ENCODE measurements at regions not wholly inside any gene's neighbourhood (a gene's known extent, or its start where the extent isn't known, plus 50 kb on each side); places are given as distances from the start of the nearest gene placed in this dataset.
"Not testable (repeated sequence)": the region's sequence is repeated elsewhere in the genome, so short reads cannot be mapped to it uniquely, and the experiment has no call there.

DNA sequence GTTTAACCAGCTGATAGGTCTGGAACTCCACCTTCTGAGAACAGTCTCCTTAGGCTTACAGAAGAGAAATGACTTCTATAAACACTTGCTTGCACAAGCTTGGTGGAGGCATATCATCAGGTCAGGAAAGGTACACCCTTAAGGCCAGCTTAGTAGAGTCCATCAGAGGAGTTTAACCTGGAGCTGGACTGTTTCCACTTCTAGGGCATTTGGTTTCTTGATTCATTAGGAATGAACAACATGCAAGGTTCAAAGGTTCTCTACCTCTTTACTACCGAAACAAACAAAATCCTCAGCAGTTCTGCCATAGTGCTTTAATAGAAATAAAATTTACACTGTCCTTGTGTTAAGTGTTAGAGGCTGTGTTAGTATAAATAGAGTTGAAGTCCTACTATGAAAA is 171.4 kb upstream of the NPY2R start:
- no peak for DNase-seq

DNA sequence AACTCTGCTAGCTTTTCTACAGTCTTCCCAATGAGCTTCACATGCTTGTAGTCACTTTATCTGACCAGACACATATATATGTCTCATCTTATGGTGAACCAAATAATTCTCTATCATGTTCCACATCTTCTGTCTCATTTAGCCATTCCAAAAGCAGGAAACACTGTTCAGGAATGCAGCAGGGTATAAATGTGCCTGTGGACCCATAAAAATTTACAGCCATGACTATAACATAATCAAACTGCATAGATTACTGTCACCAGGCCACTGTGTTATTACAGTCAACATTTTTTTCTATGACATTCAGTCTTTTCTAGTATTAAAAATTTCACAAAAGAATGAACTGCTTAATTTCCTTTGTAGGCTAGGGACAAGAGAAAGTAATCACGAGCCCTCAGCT is 170.0 kb upstream of the NPY2R start:
- no peak for DNase-seq

DNA sequence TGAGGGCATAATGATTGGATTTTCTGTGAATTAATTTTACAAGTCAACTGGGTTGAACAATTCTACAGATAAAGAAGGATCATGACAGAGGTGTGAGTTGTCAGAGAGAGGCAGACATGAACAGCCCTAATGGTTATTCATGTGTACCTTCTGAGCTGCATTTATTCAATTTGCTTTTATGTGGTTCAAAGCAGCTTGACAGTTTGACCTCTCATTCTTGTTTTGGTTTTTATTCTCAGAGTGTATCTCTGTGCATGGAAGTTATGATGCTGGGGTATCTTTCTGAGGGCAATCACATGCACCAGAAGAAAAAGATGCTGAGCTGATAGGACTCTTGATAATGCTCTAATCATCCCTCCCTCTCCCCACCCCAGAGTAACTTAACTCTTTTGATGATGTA is 169.3 kb upstream of the NPY2R start:
- no peak for DNase-seq

DNA sequence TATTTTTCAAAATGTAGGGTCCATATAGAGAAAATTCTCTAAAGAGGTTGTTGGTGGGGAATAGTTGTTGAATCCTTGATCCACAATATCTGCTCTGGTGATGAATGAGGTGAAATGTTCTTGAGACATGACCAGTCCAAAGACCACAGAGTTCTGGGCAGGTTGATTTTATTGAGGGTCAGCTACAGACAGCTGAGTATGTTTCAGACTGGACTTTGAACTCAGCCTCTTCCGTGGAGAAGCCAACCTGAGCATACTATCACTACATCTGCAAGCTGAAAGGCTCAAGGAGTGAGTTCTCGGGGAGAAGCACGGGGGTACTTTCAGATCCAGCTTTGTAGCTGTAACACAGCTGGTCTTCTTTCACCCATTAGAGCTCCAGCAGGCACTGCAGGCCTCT is 168.4 kb upstream of the NPY2R start:
- no peak for DNase-seq

DNA sequence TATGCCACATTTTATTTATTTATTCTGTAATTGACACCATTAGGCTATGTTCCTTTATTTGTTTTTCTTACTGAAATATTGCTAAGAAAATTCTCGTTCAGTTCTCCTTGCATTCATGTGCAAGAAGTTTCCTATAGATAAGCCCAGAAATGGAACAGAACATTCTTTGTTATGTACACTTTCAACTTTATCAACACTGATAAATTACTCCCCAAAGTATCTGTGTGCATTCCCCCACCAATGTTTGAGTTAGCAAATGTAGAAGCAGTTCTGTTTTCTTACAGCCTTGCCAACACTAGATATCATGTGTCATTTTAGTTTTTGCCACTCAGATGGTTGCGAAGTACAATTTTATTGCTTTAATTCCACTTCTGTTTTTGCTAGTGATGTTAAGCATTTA is 166.4 kb upstream of the NPY2R start:
- no peak for DNase-seq

DNA sequence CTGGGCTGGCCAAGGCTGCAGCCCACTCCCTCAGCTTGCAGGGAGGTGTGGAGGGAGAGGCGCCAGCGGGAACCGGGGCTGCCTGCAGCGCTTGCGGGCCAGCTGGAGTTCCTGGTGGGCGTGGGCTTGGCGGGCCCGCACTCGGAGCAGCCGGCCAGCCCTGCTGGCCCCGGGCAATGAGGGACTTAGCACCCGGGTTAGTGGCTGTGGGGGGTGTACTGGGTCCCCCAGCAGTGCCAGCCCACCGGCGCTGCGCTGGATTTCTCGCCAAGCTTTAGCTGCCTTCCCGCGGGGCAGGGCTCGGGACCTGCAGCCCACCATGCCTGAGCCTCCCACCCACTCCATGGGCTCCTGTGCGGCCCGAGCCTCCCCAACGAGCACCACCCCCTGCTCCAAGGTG is 164.2 kb upstream of the NPY2R start:
- DNase-seq, result not testable (repeated sequence)

DNA sequence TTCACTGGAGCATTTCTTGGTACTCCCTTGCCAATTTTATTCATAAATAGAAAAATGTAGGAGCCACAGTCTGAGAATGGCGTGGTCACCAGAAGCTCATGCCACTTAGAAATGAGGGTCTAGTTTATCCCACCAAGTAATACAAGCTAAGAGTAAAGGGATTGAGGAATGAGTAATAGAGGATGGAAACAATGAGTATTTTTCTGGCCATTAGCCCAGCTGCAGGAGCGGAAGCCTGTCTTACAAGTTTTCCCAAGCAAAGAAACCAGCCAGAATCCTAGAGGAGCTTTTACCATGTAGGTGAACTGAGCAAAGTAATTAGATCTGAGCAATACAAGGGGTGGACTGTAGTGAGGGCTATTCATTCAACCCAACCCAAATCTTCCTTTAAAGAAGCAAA is 160.7 kb upstream of the NPY2R start:
- DNase-seq, result no peak

DNA sequence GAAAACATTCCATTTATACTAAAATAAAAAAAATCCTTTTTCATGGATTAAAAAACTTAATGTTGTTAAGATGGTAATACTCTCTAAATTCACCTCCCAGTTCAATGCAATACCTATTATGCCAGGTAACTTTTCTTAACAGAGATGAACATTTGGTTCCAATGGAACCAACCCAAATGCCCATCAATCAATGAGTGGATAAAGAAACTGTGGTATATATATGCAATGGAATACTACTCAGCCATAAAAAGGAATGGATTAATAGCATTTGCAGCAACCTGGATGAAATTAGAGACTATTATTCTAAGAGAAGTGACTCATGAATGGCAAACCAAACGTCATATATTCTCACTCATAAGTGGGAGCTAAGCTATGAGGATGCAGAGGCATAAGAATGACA is 154.4 kb upstream of the NPY2R start:
- DNase-seq, result not testable (repeated sequence)

DNA sequence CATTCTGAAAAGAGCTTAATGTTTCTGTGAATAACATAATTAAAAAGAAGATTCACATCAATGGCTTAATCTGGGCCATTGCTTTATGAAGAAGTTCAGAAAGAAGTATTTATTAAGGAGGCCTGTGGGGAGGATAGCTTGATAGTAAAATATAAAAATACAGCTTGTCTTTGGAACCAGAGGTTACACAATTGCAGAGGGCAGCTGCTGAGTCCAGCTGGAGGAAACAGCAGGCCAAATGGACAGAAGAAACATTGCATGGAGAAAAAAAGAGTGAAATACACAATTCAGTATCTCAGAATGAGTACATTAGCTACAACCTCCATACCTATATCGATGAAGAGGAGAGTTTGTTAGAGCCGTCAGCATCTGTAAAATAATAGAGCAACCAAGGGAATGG is 148.0 kb upstream of the NPY2R start:
- DNase-seq, result no peak

DNA sequence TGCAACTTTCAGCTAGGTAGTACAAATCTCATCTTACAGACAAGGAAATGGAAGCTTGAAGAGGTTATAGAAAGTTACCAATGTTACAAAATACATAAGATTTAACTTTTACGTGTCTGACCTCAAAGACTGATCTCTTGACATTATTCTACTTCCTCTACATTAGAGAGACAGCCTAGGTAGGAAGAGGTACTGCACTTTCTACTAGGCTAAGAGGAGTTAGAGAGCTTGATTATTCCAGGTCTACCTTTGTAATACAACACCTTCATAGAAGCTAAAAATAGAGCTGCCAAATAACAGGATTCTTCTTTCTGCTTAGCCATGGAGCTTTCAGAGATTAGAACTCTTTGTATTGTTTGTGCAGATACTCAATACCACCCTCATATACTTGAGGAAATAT is 147.6 kb upstream of the NPY2R start:
- no peak for DNase-seq

DNA sequence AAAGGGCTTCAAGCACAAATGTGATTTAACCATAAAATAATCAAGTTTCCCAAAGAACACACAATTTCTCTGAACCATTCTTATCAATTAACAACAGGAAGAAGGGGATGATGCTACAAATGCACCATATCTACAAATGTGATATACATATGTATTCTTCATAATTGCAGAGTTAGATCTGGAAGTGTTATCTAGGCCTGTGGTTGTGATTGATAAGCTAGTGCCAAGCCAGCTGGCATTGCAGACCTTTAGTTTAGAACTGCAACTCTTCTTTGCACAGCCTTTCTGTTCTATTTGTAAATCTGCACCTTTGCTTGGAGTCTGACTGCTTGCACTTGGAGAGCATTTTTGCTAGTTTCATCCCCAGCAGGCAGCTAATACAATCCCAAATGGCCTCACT is 145.5 kb upstream of the NPY2R start:
- no peak for DNase-seq

DNA sequence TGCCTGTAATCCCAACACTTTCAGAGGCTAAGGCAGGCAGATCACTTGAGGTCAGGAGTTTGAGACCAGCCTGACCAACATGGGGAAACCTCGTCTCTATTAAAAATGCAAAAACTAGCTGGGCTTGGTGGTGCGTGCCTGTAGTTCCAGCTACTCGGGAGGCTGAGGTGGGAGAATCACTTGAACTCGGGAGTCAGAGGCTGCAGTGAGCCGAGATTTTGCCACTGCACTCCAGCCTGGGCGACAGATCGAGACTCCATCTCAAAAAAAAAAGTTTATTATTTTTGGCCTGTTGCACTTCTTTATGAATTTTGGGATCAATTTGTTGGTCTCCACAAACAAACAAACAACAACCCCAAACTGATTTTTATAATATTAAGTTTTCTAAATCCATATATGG is 143.5 kb upstream of the NPY2R start:
- not testable (repeated sequence) for DNase-seq

DNA sequence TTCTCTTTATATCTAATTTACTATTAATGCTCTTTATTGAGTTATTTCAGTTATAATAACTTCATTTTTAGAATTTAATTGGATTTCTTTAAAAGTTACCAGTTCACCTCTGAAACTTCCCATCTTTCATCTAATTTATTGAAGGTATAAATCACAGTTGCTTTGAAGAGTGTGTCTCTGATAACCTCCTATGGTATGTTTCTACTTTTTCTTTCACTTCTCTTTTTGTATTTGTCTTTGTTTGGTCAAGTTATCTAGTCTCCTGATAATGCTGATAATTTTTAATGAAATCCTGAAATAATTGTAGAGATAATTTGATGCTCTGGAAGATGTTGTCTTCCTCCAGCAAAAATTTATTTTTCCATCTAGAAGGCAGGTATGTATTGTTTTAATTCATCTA is 141.6 kb upstream of the NPY2R start:
- no peak for DNase-seq

DNA sequence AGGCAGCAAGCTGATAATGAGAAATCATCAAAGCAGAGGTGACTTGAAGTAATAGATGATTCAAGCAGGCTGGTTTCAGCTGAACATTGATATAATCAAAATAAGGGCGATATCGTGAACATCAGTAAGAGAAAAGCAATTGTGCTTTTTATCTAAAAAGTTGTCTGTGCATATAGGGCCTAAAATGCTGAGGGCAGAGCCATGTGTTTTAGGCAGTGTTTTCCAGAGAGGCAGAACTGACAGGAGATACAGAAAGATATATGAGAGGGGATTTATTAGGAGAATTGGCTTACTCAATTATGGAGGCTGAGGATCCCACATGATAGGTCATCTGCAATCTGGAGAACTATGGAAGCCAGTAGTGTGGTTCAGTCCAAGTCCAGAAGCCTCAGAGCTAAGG is 136.5 kb upstream of the NPY2R start:
- DNase-seq, result no peak

DNA sequence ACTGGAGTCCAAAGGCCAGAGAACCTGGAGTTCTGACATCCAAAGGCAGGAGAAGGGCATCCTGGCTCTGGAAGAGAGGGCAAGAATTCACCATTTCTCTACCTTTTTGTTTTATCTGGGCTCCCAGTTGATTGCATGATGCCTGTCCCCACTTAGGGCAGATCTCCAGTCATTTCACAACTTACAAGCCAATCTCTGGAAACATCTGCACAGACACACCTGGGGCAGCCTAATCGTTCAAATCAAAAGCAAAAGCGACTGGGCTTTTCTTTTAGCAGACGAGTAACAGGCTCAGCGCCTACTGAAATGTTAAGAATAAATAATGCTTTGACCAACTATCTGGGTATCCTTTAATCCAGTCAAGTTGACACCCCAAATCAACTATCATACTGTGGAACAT is 136.0 kb upstream of the NPY2R start:
- DNase-seq, result no peak

DNA sequence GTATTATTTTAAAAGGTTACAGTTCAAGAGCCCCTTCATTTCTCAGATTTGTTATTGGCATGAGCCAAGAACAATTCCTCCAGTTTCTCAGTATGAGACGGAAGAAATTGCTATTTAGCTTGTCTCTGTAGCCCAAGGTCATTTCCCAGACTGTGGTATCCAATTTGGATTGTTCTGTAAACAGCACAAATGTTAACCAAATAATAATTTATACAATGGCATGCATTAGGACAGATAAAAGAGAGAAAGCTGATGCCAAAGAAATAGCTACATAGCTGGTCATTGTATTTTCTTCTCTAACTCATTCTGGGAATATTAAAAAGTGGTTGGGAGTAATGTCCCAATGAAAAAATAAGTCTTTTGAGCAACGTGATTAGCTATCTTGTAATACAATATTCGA is 134.6 kb upstream of the NPY2R start:
- DNase-seq, result no peak

DNA sequence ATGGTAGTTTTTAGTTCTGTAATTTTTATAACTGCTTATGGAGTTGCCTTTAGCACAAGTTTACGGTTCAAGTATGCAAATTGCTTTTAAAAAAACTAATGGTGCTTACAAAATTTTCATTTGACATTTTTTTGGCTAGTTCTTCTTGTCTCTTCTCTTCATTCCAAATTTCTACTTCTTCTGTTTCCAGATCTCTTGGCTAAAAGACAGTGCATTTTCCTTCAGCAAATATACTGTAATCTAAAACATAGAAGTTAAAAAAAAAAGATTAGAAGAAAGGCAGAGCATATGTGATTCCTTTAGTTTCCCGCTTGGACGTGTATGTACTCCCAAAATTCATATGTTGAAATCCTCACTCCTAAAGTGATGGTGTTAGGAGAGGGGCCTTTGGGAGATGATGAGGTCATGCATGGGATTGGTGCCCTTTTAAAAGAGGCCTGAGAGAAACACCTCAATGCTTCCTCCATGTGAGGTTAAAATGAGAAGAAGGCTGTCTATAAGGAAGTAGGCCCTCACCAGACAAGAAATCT is 132.1 kb upstream of the NPY2R start:
- no peak for DNase-seq

DNA sequence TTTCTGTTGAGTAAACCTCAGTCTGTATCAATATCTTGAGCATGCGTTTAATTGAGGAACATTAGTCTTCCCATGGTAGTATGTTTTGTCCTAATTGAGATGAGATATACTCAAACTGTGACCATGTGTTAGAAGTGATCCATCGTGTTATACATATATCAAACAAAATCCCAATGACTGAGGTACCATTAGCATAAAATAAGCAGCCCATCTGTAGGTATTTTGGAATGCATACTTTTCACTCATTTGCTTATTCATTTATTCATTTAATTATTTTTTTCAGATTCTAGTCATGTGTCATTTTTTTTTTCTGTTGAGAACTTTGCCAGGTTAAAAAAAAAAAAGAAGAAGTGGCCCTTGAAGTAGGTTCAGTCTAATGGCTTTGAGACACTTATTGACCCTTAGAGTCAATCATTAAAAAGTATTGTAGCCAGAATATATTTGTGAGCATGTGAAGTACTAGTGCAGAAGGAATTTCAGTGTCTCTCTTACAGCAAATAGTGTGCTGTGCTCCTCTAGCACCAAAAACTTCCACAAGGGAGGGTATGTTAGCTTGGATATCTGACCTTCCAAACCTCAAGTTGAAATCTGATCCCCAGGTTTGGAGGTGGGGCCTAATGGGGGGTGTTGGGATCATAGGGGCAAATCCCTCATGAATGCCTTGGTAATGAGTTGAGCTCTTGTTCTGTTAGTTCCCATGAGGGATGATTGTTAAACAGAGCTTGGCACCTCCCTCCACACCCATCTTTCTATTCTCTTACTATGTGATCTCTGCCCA is 130.8 kb upstream of the NPY2R start:
- DNase-seq, result no peak

DNA sequence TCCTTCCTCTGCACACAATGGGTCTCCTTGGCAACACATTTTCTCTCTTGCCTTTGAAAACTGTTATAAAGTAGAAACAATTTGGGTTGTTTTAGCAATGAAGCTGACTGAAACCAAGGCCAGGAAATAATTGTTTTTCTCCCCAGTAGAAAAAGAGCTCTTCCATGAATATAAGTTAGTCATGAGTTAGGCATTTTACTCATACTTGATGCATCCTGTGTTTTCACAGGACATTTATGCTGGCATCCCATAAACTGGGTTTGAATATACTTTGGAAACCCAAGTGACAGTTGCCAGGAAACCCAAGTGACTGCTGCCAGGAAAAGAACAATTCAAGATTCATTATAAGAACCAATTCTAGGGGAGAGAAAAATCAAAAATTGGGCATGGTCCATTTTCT is 128.6 kb upstream of the NPY2R start:
- DNase-seq, result no peak

DNA sequence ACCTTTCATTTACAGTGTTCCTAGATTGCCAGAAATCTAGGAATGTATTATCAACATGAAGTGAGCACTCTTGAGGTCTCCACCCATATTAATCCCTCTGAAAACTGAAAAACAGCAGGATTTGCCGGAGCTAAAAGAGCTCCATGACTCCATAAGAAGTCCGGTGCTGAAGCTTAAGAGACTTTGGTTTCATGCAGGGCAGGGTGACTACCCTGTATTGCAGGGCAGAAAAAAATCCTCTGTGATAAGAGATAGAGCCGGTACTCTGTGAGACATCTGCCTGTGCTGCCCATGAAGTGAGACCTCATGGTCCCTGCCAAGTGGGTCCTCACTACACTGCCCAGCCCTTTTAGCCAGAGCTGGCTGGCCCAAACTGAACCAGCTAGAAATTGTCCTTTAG is 127.2 kb upstream of the NPY2R start:
- no peak for DNase-seq

DNA sequence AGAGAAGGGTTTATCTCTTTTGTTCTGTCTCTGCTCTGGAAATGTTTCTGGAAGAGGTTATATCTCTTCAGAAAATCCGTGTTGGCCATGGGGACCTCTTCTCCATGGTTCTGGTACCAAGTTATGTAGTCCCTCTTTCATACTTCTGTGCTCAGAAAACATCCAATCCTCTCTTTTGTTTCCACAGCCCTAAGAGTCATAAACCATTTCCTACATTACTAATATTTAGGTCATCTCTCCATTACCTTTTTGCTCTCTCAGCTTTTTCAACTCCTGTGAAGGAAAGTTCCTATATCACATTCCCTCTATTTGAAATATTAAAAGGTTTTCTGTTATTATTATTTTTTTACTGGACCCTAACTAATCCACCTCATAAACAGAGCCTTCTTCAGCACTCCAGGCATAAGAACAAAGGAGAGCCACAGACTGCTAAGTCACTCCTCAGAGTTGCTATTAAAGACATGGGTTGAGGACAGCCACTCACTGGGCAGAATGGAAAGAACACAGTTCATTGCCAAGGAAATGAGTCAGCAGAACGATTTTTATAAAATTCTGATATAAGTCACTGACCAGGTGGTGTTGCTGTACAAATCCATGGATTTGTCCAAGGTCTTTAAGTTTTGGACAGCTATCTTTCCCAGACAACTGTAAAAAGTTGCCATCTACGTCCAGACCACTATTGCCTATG is 122.4 kb upstream of the NPY2R start:
- DNase-seq, result no peak

DNA sequence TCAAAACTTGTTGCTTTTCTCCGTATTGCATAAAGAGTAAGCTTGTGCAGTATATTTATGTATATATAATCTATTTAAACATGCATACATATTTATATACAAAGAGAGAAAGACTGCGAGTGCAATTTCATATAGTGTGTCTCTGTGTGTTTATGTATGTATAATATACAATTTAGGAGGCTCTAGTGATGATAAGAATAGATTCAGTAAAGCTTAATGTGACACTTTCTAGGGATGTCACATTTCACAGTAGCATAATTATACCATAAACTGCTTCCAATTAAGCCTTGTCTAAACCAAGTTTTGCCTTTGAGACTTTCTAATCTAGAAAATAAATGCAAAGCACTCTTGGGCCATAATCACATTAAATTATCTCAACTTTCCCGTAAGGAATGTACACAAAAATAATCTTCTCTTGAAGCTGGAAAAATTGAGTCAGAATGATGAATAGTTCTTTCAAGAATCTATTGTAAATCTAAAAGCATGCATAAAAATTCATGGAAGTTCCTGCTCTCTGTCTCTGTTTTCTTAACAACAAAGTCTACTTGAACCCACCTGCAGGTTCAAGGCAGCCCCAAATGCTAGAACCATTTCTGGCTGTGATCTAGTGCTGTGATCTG is 114.1 kb upstream of the NPY2R start:
- no peak for DNase-seq

DNA sequence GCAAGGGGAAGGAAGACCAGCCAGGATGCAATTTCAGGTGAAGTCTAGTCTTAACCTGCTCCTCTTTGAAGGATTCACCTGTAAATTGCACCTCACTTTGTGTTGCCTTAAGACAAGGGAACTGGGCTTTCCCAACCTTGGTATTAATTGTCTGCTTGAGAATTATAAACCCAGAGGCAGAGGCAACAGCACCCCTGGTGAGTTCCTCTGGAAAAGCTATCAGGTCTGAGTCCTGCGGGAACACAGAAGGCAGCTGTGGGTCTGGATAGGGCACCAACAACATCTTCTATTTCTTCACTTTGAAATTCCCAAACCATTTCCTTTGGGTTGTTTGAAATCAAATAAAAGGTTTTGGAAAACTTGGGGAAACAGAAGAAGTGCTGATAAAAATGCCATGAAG is 109.2 kb upstream of the NPY2R start:
- no peak for DNase-seq

DNA sequence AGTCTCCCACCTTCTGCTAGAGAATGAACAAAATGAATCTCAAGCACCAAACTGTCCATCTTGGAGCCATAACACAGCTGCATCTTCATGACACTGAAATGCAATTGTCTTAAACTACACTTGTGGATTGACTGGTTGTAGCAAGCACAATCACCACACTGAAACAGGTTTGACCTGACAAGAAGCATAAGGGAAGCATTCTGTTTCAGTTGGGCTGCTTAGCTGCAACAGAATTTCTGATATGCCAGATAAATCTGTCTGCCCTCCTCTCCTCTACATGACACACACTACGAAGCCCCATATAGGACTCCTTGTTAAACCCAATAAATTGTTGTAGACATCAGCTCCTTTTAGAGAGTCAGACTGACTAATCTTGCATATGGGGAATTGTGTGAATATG is 101.8 kb upstream of the NPY2R start:
- no peak for DNase-seq

Measured in RPMI8226 (cell line).